CD14-positive monocyte (primary cell): ENCODE measurements at regions not wholly inside any gene's neighbourhood (a gene's known extent, or its start where the extent isn't known, plus 50 kb on each side); places are given as distances from the start of the nearest gene placed in this dataset.

Experiments used
- DNase-seq, 3 donors: peaks; one replicate each; pipeline ENCODE4 v3.0.0-alpha.2; 2011 to 2022
- H2AFZ ChIP-seq: 2 replicates; pipeline ENCODE4 v1.6.0; 2012; ENCODE audit warnings: mild to moderate bottlenecking, low read depth, low read length, inconsistent platforms; ENCODE audit not compliant: insufficient read depth, poor library complexity, severe bottlenecking
- H3K27ac ChIP-seq, 2 donors: 1 replicate in 1 of 2; 2 replicates in 1 of 2; pipeline ENCODE4 v1.5.1; 2012 to 2013; ENCODE audit warnings: low read length in 2 of 2, control low read depth in 1 of 2, inconsistent platforms in 1 of 2, low read depth in 1 of 2, mild to moderate bottlenecking in 1 of 2
- H3K27me3 ChIP-seq, 2 donors: one replicate each; pipeline versions ENCODE4 v1.6.0 to v1.6.1; 2011 to 2013; ENCODE audit warnings: low read length in 2 of 2; ENCODE audit not compliant: control insufficient read depth in 2 of 2, insufficient read depth in 2 of 2
- H3K36me3 ChIP-seq, 2 donors: replicated peaks in 1 of 2; 1 replicate in 1 of 2; 2 replicates in 1 of 2; pipeline versions ENCODE4 v1.5.1 to v1.6.1; 2012 to 2013; ENCODE audit warnings: low read length in 2 of 2, control low read depth in 1 of 2, inconsistent platforms in 1 of 2, mild to moderate bottlenecking in 1 of 2; ENCODE audit not compliant: insufficient read depth in 2 of 2, control insufficient read depth in 1 of 2
- H3K4me1 ChIP-seq, 2 donors: 1 replicate in 1 of 2; 2 replicates in 1 of 2; pipeline versions ENCODE4 v1.5.1 to v1.6.1; 2012 to 2013; ENCODE audit warnings: low read length in 2 of 2, control low read depth in 1 of 2, inconsistent platforms in 1 of 2, mild to moderate bottlenecking in 1 of 2, moderate library complexity in 1 of 2; ENCODE audit not compliant: insufficient read depth in 2 of 2, control insufficient read depth in 1 of 2
- H3K4me2 ChIP-seq: replicated peaks from 2 replicates; pipeline ENCODE3; 2012; ENCODE audit warnings: low read length, moderate library complexity, mild to moderate bottlenecking; ENCODE audit not compliant: poor library complexity, severe bottlenecking; ENCODE audit errors: extremely low read depth
- H3K4me3 ChIP-seq, 3 experiments: fragments of 200-600 bp in 1 of 3; sonication (generic) in 1 of 3; replicated peaks in 1 of 3; 1 replicate in 2 of 3; 2 replicates in 1 of 3; pipeline ENCODE4 v1.5.1; 2011 to 2013; ENCODE audit warnings: low read length in 3 of 3, mild to moderate bottlenecking in 3 of 3, control low read depth in 2 of 3, low read depth in 2 of 3, inconsistent platforms in 1 of 3, moderate library complexity in 1 of 3
- H3K79me2 ChIP-seq: 2 replicates; pipeline ENCODE4 v1.6.0; 2012; ENCODE audit warnings: mild to moderate bottlenecking, control low read depth, inconsistent platforms, low read length, moderate library complexity; ENCODE audit not compliant: insufficient read depth
- H3K9ac ChIP-seq: 2 replicates; pipeline ENCODE4 v1.6.0; 2017; ENCODE audit warnings: low read length, mild to moderate bottlenecking; ENCODE audit not compliant: insufficient read depth, poor library complexity, severe bottlenecking
- H3K9me3 ChIP-seq, 2 donors: replicated peaks in 1 of 2; 1 replicate in 1 of 2; 2 replicates in 1 of 2; pipeline versions ENCODE4 v1.5.1 to v1.6.1; 2012 to 2013; ENCODE audit warnings: low read length in 2 of 2, control low read depth in 1 of 2; ENCODE audit not compliant: control insufficient read depth in 1 of 2, insufficient read depth in 1 of 2
- H4K20me1 ChIP-seq: 2 replicates; pipeline ENCODE4 v1.6.0; 2012; ENCODE audit warnings: mild to moderate bottlenecking, low read length, control low read depth, moderate library complexity; ENCODE audit not compliant: insufficient read depth
- H3K27ac Mint-ChIP-seq, 7 donors: one replicate each; pipeline ENCODE4 v1.8.0; 2020; ENCODE audit warnings: mild to moderate bottlenecking in 7 of 7, mixed read lengths in 7 of 7, moderate library complexity in 6 of 7, inconsistent platforms in 2 of 7
- H3K27me3 Mint-ChIP-seq, 3 donors: one replicate each; pipeline ENCODE4 v1.8.0; 2021 to 2022; ENCODE audit warnings: low read depth in 3 of 3, mild to moderate bottlenecking in 3 of 3, mixed read lengths in 3 of 3, moderate library complexity in 3 of 3, inconsistent platforms in 1 of 3
- H3K36me3 Mint-ChIP-seq, 2 donors: one replicate each; pipeline ENCODE4 v1.8.0; 2020; ENCODE audit warnings: mixed read lengths in 2 of 2, inconsistent platforms in 1 of 2, mild to moderate bottlenecking in 1 of 2
- H3K4me1 Mint-ChIP-seq: one replicate; pipeline ENCODE4 v1.8.0; 2020; ENCODE audit warnings: mild to moderate bottlenecking, mixed read lengths
- H3K4me3 Mint-ChIP-seq, 2 donors: one replicate each; pipeline ENCODE4 v1.8.0; 2020; ENCODE audit warnings: mild to moderate bottlenecking in 2 of 2, mixed read lengths in 2 of 2, moderate library complexity in 1 of 2
- H3K9me3 Mint-ChIP-seq, 7 donors: one replicate each; pipeline ENCODE4 v1.8.0; 2020 to 2022; ENCODE audit warnings: mixed read lengths in 7 of 7, mild to moderate bottlenecking in 6 of 7, moderate library complexity in 6 of 7, inconsistent platforms in 2 of 7
- CTCF ChIP-seq: fragments of 200-600 bp; IDR thresholded peaks from one replicate; pipeline ENCODE4 v1.8.0; 2022; ENCODE audit warnings: antibody characterized with exemption, mild to moderate bottlenecking
- whole genome bisulfite sequencing: methylation state at CpG from one replicate; pipeline ENCODE4 v1.1.5; 2013; ENCODE audit warnings: missing lambda C conversion rate; ENCODE audit not compliant: insufficient coverage; 5-methylcytosine and 5-hydroxymethylcytosine counted together
- intact Hi-C, 2 donors: fragments of 100-400 bp; cut with micrococcal nuclease; formaldehyde crosslinking; loops; one replicate each; pipeline versions ENCODE4 v1.15.0 to v1.15.1; 2023

DNA sequence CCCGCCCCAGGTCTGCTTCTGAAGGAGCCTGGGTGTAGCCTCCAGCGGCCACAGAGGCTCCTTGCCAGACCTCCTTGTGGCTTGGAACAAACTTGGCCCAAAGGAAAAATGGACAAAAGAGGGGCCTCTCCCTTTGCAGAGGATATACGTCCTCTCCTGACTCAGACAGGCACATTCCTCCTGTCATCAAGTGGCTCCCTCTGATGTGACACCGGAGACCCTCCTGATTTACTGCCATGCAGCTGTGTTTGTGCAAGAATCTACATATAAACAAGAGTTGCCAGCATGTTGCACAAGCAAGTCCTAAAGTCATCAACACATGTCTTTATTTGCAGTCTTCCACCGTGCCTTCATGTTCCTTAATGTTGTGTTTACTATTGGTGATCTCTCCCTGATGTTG is 54.1 kb upstream of the F3 start:
- TF ChIP-seq CTCF, result no peak
- no peak overlapping the region for H3K27ac ChIP-seq
- DNase-seq, result no peak
- no peaks in the 10 kb centered on the region for H3K9me3 ChIP-seq
- intact Hi-C loops, result loop anchor here in 1 of 2 donors (10.0 kb wide), 1 partner anchor 51 kb away; the partner anchor contains the start of gene F3
- H3K4me1 Mint-ChIP-seq, result peaks cover 30% of the 10 kb centered on the region
- H2AFZ ChIP-seq, result no peak overlapping the region
- peaks cover 0 to 5% (median 3%) of the 10 kb centered on the region in 3 donors for H3K27me3 Mint-ChIP-seq
- H3K27ac Mint-ChIP-seq, result no peak overlapping the region
- no peaks in the 10 kb centered on the region for H3K36me3 ChIP-seq
- H3K9me3 Mint-ChIP-seq, result peaks cover 0 to 2% (median 0%) of the 10 kb centered on the region in 7 donors
- H3K27me3 ChIP-seq, result no peaks in the 10 kb centered on the region
- no peak overlapping the region for H3K4me2 ChIP-seq
- H4K20me1 ChIP-seq, result no peaks in the 10 kb centered on the region
- H3K4me3 ChIP-seq, result no peak overlapping the region
- H3K4me1 ChIP-seq, result peaks cover 20 to 27% of the 10 kb centered on the region in 2 donors
- H3K79me2 ChIP-seq, result no peaks in the 10 kb centered on the region
- no peak overlapping the region for H3K4me3 Mint-ChIP-seq
- H3K9ac ChIP-seq, result no peak overlapping the region
- WGBS, result 78% methylated on average over 3 of the region's 5 CpGs
- H3K36me3 Mint-ChIP-seq, result peaks cover 0 to 6% of the 10 kb centered on the region in 2 donors

GRCh38 chr1:94593611-94594010 is 52.1 kb upstream of the F3 start:
- no peaks in the 10 kb centered on the region for H3K9me3 ChIP-seq
- peaks cover 0 to 2% (median 0%) of the 10 kb centered on the region in 7 donors for H3K9me3 Mint-ChIP-seq
- no peaks in the 10 kb centered on the region for H3K36me3 ChIP-seq
- H2AFZ ChIP-seq, result no peak overlapping the region
- WGBS, result 74% methylated on average over 6 of the region's 8 CpGs
- H3K9ac ChIP-seq, result no peak overlapping the region
- no peaks in the 10 kb centered on the region for H3K27me3 ChIP-seq
- no peaks in the 10 kb centered on the region for H3K36me3 Mint-ChIP-seq
- no peak overlapping the region for H3K4me2 ChIP-seq
- H3K27ac Mint-ChIP-seq, result no peak overlapping the region
- no peaks in the 10 kb centered on the region for H4K20me1 ChIP-seq
- peaks cover 14% of the 10 kb centered on the region for H3K4me1 Mint-ChIP-seq
- no peak overlapping the region for H3K4me3 Mint-ChIP-seq
- H3K4me1 ChIP-seq, result peaks cover 3 to 7% of the 10 kb centered on the region in 2 donors
- H3K4me3 ChIP-seq, result no peak overlapping the region
- intact Hi-C loops, result loop anchor here in 1 of 2 donors (10.0 kb wide), 1 partner anchor 49 kb away; the partner anchor contains the start of gene F3
- TF ChIP-seq CTCF, result no peak
- H3K79me2 ChIP-seq, result no peaks in the 10 kb centered on the region
- H3K27ac ChIP-seq, result no peak overlapping the region
- DNase-seq, result no peak
- peaks cover 0 to 1% (median 0%) of the 10 kb centered on the region in 3 donors for H3K27me3 Mint-ChIP-seq
